Endothelial cell of umbilical vein (primary cell): ENCODE measurements at regions not wholly inside any gene's neighbourhood (a gene's known extent, or its start where the extent isn't known, plus 50 kb on each side); places are given as distances from the start of the nearest gene placed in this dataset.

Experiments used
- BruUV-seq: library from RNA; stranded (reverse); fragments of 400-500 nt; replicated peaks from 2 replicates; lab custom pipeline; 2021; lab: Mats Ljungman, UMichigan
- CTCF ChIA-PET: fragments of 300-600, 350-600 bp; sonication (Branson Sonifier 250); formaldehyde crosslinking; loops from one replicate; lab custom pipeline; 2021; ENCODE audit warnings: antibody characterized with exemption, inconsistent platforms; lab: Charles Lee
- POLR2A ChIA-PET: fragments of 300-600, 350-600 bp; sonication (Branson Sonifier 250); formaldehyde crosslinking; loops from one replicate; lab custom pipeline; 2021; ENCODE audit warnings: antibody characterized with exemption, inconsistent platforms; lab: Charles Lee
- DNase-seq: peaks from one replicate; pipeline ENCODE4 v3.0.0-alpha.2; 2011; ENCODE audit warnings: low read depth, low spot score
- FAIRE-seq: peaks from 2 replicates; lab custom pipeline; 2011; peaks lifted over from hg19 to GRCh38; lab: Jason Lieb, UNC
- H2AFZ ChIP-seq: 2 replicates; pipeline ENCODE4 v1.6.0; 2012; ENCODE audit warnings: low read depth, low read length, control low read depth, inconsistent platforms
- H3K27ac ChIP-seq: 2 replicates; pipeline ENCODE4 v1.5.1; 2011; ENCODE audit warnings: low read depth, mild to moderate bottlenecking, control low read depth, low read length, moderate library complexity; ENCODE audit not compliant: insufficient read depth
- H3K27me3 ChIP-seq, 2 experiments: 2 replicates each; pipeline versions ENCODE4 v1.6.0 to v1.6.1; 2011; ENCODE audit warnings: low read length in 2 of 2, mixed read lengths in 1 of 2; ENCODE audit not compliant: control insufficient read depth in 2 of 2, insufficient read depth in 2 of 2
- H3K36me3 ChIP-seq, 2 experiments: 2 replicates in 1 of 2; 3 replicates in 1 of 2; pipeline ENCODE4 v1.5.1; 2011; ENCODE audit warnings: low read length in 2 of 2, mild to moderate bottlenecking in 1 of 2, moderate library complexity in 1 of 2; ENCODE audit not compliant: control insufficient read depth in 2 of 2, insufficient read depth in 2 of 2; ENCODE audit errors: extremely low read depth in 1 of 2
- H3K4me1 ChIP-seq: 3 replicates; pipeline ENCODE4 v1.5.1; 2011; ENCODE audit warnings: mild to moderate bottlenecking, low read length; ENCODE audit not compliant: control insufficient read depth, insufficient read depth; ENCODE audit errors: extremely low read depth
- H3K4me2 ChIP-seq: 2 replicates; pipeline ENCODE4 v1.6.1; 2011; ENCODE audit warnings: low read length, control low read depth, mixed read lengths; ENCODE audit not compliant: insufficient read depth
- H3K4me3 ChIP-seq, 3 experiments: fragments of 200-600 bp in 1 of 3; sonication (generic), shearing (Covaris generic) in 1 of 3; replicated peaks in 1 of 3; 2 replicates each; pipeline ENCODE4 v1.5.1; 2011 to 2016; ENCODE audit warnings: control low read depth in 3 of 3, low read length in 3 of 3, mild to moderate bottlenecking in 2 of 3, inconsistent platforms in 1 of 3, low read depth in 1 of 3, moderate library complexity in 1 of 3; ENCODE audit not compliant: insufficient read depth in 1 of 3
- H3K79me2 ChIP-seq: 2 replicates; pipeline ENCODE4 v1.6.0; 2012; ENCODE audit warnings: low read length, inconsistent platforms; ENCODE audit not compliant: control insufficient read depth, insufficient read depth
- H3K9ac ChIP-seq: replicated peaks from 2 replicates; pipeline ENCODE3; 2011; ENCODE audit warnings: low read length, control low read depth; ENCODE audit not compliant: insufficient read depth; ENCODE audit errors: extremely low read depth
- H3K9me1 ChIP-seq: replicated peaks from 3 replicates; pipeline ENCODE4 v1.6.0; 2011; ENCODE audit warnings: mild to moderate bottlenecking, low read length; ENCODE audit not compliant: control insufficient read depth, insufficient read depth; ENCODE audit errors: extremely low read depth
- H3K9me3 ChIP-seq: replicated peaks from 2 replicates; pipeline ENCODE4 v1.5.1; 2012; ENCODE audit warnings: low read length, inconsistent platforms; ENCODE audit not compliant: control insufficient read depth, insufficient read depth
- H4K20me1 ChIP-seq: replicated peaks from 2 replicates; pipeline ENCODE3; 2011; ENCODE audit warnings: mild to moderate bottlenecking, low read length; ENCODE audit not compliant: control insufficient read depth, insufficient read depth; ENCODE audit errors: extremely low read depth
- CTCF ChIP-seq, 2 donors: IDR thresholded peaks; 1 replicate in 1 of 2; 2 replicates in 1 of 2; pipeline ENCODE4 v1.5.1; 2011; ENCODE audit warnings: low read length in 2 of 2, mild to moderate bottlenecking in 2 of 2, moderate library complexity in 2 of 2, control low read depth in 1 of 2, inconsistent platforms in 1 of 2, low read depth in 1 of 2; ENCODE audit not compliant: insufficient read depth in 1 of 2; ENCODE audit errors: extremely low read depth in 1 of 2
- EZH2 ChIP-seq: IDR thresholded peaks from 2 replicates; pipeline ENCODE4 v1.6.1; 2012; ENCODE audit warnings: borderline replicate concordance, low read depth, mild to moderate bottlenecking, moderate library complexity, low read length, inconsistent platforms; ENCODE audit not compliant: severe bottlenecking
- FOS ChIP-seq: IDR thresholded peaks from 2 replicates; pipeline ENCODE4 v1.6.1; 2011; ENCODE audit warnings: mild to moderate bottlenecking, low read length, moderate library complexity, borderline replicate concordance; ENCODE audit not compliant: insufficient read depth
- GATA2 ChIP-seq: IDR thresholded peaks from 2 replicates; pipeline ENCODE4 v1.7.0; 2011; ENCODE audit warnings: low read depth, mild to moderate bottlenecking, moderate library complexity, mixed read lengths, low read length; ENCODE audit not compliant: insufficient read length, insufficient read depth
- JUN ChIP-seq: IDR thresholded peaks from 2 replicates; pipeline ENCODE4 v1.6.1; 2011; ENCODE audit warnings: borderline replicate concordance, low read depth; ENCODE audit not compliant: insufficient read length, insufficient read depth
- MYC ChIP-seq: IDR thresholded peaks from one replicate; pipeline ENCODE4 v1.6.1; 2011; ENCODE audit warnings: mild to moderate bottlenecking, low read depth, low read length
- POLR2A ChIP-seq: IDR thresholded peaks from 2 replicates; pipeline ENCODE4 v1.6.1; 2012; ENCODE audit warnings: low read depth, mild to moderate bottlenecking, control low read depth, low read length
- POLR2AphosphoS5 ChIP-seq: IDR thresholded peaks from 2 replicates; pipeline ENCODE4 v1.6.1; 2012; ENCODE audit warnings: low read depth, mild to moderate bottlenecking, control low read depth, low read length, moderate library complexity; ENCODE audit not compliant: insufficient read depth
- dilution Hi-C: fragments of 300-500 bp; cut with MboI; formaldehyde crosslinking; loops from one replicate; pipeline ENCODE4 v1.15.0; 2019; ENCODE audit warnings: low sequenced_read_pairs; ENCODE audit not compliant: extremely low pct_ligation_motif_present
- intact Hi-C: fragments of 100-400 bp; cut with micrococcal nuclease; formaldehyde crosslinking; loops from one replicate; pipeline ENCODE4 v1.10.0; 2022
- TF ChIP-seq, protein P1 (sequence below): IDR thresholded peaks from 2 replicates; pipeline ENCODE4 v1.6.1; 2011; ENCODE audit not compliant: insufficient read depth, insufficient read length

GRCh38 chr10:20634839-20635238, 262.3 kb downstream of the NEBL start:
- no peaks in the 10 kb centered on the region for H3K9me1 ChIP-seq
- intact Hi-C loops (no loop called here), dilution Hi-C loops (no loop called here)
- H3K9me3 ChIP-seq = peaks cover 7% of the 10 kb centered on the region
- no peak overlapping the region for H3K9ac ChIP-seq
- DNase-seq = no peak
- no peak for TF ChIP-seq CTCF (IDR thresholded peaks at IDR 0.05; ENCODE audit: extremely low read depth in 1 of 2, insufficient read depth in 1 of 2, low read depth in 1 of 2, low read length in 2 of 2)
- TF ChIP-seq JUN = no peak
- TF ChIP-seq POLR2AphosphoS5 = no peak
- H4K20me1 ChIP-seq = no peaks in the 10 kb centered on the region
- H3K27me3 ChIP-seq = no peaks in the 10 kb centered on the region
- BruUV-seq = no TSS peak
- no peak overlapping the region for H3K4me2 ChIP-seq
- no peaks in the 10 kb centered on the region for H3K4me1 ChIP-seq
- no peak for FAIRE-seq
- ChIA-PET POLR2A (no interaction called here), CTCF (no interaction called here)
- H3K27ac ChIP-seq = no peak overlapping the region
- H2AFZ ChIP-seq = no peak overlapping the region
- no peaks in the 10 kb centered on the region for H3K79me2 ChIP-seq
- H3K4me3 ChIP-seq = no peak overlapping the region
- no peaks in the 10 kb centered on the region for H3K36me3 ChIP-seq

DNA sequence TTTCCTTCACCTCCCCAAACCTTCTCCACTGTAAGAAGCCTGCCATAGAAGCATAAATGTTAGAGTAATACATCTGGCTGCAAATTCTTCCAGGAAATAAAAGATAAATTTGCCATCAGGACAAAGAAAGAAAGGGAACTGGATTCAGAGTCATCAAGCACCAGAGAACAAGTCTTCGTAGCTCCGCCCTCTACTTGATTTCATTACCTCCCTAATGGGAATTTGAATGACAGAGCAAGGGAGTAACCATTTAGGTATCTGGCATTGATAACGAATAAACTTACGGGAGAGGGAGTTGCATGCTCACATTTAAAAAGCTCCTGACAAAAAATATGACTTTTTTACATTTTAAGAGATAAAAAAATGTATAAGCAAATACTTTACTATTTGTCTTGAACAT, 263.4 kb downstream of the NEBL start:
- Histone ChIP-seq H3K9me1 (no peaks in the 10 kb centered on the region), H3K27ac (no peak overlapping the region), H4K20me1 (no peaks in the 10 kb centered on the region), H3K79me2 (no peaks in the 10 kb centered on the region), H3K9ac (no peak overlapping the region), H3K4me3 (no peak overlapping the region), H2AFZ (no peak overlapping the region), H3K27me3 (no peaks in the 10 kb centered on the region), H3K36me3 (no peaks in the 10 kb centered on the region), H3K9me3 (peaks cover 7% of the 10 kb centered on the region), H3K4me1 (no peaks in the 10 kb centered on the region), H3K4me2 (no peak overlapping the region)
- no TSS peak for BruUV-seq
- POLR2A ChIA-PET = no interaction called here
- no peak for DNase-seq
- dilution Hi-C loops (no loop called here), intact Hi-C loops (no loop called here)
- no peak for FAIRE-seq
- CTCF ChIA-PET = no interaction called here
- TF ChIP-seq, protein P1, sequence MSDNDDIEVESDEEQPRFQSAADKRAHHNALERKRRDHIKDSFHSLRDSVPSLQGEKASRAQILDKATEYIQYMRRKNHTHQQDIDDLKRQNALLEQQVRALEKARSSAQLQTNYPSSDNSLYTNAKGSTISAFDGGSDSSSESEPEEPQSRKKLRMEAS = no peak
- TF ChIP-seq FOS = no peak
- no peak for TF ChIP-seq POLR2AphosphoS5
- TF ChIP-seq CTCF (IDR thresholded peaks at IDR 0.05; ENCODE audit: extremely low read depth in 1 of 2, insufficient read depth in 1 of 2, low read depth in 1 of 2, low read length in 2 of 2) = no peak
- TF ChIP-seq JUN = no peak
- no peak for TF ChIP-seq GATA2
- no peak for TF ChIP-seq MYC
- no peak for TF ChIP-seq POLR2A
- no peak for TF ChIP-seq EZH2
